GM13976 (cell line): ENCODE measurements at regions not wholly inside any gene's neighbourhood (a gene's known extent, or its start where the extent isn't known, plus 50 kb on each side); places are given as distances from the start of the nearest gene placed in this dataset.

Source experiments
- DNase-seq: peaks from one replicate; pipeline ENCODE4 v3.0.0; 2012; ENCODE audit warnings: low spot score
- in situ Hi-C: fragments of 300-500 bp; cut with MboI; formaldehyde crosslinking; loops from one replicate; pipeline ENCODE4 v1.12.0; 2022; ENCODE audit warnings: low sequenced_read_pairs, mixed read lengths, inconsistent platforms; ENCODE audit not compliant: unreplicated experiment
- TF ChIP-seq, protein P1 (sequence below): IDR thresholded peaks from 2 replicates; pipeline ENCODE4 v1.5.1; 2012; ENCODE audit warnings: borderline replicate concordance, mild to moderate bottlenecking; ENCODE audit not compliant: insufficient read depth; ENCODE audit errors: extremely low read depth, missing control alignments, control extremely low read depth

DNA sequence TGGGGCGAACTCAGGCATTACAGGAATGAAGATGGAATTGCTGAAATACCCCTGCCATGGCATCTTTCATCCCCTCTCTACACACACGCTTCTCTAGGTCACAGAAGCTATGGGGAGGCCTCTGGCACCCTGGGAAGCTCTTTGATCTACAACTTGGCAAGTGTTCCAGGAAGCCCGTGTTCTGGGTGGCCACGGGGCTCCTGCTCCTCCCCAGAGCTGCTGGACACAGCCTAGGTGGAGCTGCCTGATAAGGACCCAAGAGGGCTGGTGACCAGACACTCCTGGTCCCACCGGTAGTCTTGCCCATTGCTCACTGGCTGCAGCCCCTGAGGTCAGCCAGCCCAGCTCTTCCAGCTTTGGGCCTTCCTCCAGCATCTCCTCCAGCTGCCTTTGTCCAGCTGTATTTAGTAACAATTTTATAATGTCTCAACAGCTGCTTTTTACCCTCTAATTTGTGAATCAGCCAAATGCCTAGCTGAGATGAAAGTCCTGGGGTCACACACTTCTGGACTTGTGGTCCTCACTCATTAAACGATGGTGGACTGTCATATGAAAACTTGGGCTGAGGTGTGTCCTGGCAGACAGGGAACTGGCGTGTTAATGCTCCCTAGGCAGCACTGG lies 72.8 kb upstream of the SPATA13 start:
- TF ChIP-seq, protein P1, sequence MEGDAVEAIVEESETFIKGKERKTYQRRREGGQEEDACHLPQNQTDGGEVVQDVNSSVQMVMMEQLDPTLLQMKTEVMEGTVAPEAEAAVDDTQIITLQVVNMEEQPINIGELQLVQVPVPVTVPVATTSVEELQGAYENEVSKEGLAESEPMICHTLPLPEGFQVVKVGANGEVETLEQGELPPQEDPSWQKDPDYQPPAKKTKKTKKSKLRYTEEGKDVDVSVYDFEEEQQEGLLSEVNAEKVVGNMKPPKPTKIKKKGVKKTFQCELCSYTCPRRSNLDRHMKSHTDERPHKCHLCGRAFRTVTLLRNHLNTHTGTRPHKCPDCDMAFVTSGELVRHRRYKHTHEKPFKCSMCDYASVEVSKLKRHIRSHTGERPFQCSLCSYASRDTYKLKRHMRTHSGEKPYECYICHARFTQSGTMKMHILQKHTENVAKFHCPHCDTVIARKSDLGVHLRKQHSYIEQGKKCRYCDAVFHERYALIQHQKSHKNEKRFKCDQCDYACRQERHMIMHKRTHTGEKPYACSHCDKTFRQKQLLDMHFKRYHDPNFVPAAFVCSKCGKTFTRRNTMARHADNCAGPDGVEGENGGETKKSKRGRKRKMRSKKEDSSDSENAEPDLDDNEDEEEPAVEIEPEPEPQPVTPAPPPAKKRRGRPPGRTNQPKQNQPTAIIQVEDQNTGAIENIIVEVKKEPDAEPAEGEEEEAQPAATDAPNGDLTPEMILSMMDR, result no peak
- no peak for DNase-seq
- in situ Hi-C loops, result no loop called here

DNA sequence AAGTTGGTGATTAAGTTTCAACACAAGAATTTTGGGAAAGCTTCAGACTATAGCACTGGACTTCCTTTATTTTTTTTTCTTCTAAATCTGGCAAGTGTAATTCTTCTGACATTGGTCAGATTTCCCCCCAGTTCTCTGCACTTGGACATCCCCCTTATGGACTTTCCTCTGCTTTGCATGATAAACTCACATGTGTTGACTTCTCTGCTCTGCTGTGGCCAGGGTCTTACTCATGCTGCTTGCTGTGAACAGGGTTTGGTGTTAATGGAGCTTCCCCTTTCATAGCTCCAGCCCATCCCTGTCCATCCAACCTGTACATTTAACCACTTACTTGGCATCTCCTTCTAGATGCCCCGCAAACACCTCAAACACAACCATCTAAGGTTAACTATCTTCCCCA lies 70.5 kb upstream of the SPATA13 start:
- in situ Hi-C loops, result no loop called here
- DNase-seq, result no peak
- TF ChIP-seq, protein P1, result no peak

DNA sequence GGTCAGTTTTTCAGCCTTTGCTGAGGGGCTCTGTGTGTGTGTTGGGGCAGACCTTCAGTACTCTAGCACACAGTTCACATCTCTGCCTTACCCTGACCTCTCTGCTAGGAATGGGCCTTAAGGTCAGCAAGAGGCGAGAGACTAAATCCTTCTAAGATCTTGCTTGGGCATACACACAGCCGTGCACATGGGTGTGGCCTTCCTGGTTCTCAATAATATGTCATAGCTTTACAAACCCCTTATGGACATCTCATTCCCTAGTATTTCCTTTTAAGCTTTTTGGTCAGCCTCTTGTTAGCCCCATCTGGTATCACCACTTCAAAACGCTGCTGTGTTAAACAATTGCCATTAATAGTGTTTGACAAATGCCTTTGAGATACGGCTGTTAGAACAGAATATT lies 69.4 kb upstream of the SPATA13 start:
- no peak for DNase-seq
- TF ChIP-seq, protein P1, result no peak
- in situ Hi-C loops, result no loop called here

DNA sequence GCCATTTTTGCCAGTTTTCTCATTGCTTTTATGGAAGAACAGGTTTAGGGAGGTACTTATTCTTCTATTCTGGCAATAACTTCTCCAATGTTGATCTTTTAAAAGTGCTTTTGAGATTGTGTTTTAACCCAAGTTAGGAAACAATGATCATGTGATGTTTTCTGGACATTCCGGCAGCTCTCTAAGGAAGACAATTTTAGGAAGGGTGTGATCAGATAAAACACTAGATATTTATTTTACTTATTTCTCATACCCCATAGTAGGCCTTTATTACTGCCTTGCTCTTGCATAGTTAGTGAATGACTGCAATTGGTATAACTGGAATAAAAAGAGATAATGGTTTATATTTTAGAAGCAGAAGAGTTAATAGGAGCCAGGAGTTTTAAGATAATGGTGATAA lies 68.4 kb upstream of the SPATA13 start:
- TF ChIP-seq, protein P1, result no peak
- in situ Hi-C loops, result no loop called here
- no peak for DNase-seq

DNA sequence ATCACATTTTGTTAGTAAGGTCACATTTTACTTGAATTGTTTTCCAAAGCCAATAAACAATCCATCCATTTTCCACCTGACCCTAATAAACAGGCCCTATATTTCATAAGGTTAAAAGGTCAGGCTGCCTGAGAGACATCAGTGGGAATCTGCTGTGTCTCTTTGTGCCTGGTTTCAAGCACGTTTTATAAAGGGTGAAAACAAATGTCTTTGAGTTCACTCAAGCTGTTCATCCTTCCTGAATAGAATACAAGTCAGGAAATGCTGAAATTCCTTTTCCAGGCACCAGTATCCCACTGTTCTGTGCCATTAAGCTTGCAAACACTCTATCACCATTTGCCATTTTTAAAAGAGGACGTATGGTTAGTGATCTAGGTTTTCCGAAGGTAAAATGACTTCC lies 67.5 kb upstream of the SPATA13 start:
- TF ChIP-seq, protein P1, result no peak

DNA sequence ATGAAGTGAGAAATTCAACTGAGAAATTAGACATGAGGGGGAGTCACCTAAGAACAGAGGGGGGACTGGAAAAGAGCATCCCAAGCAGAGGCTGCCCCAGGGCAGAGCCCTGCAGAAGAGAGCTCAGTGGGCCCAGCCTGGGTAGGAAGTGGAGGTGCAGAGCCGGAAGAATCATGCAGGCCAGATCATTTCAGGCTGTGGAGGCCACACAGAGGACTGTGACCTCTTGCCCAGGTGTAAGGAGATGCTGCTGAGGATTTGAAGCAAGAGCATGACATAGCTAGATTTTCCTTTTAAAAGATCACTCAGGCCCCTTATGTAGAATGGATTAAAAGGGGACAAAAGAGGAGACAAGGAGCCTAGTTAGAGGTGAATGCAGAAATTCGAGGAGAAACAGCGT lies 63.9 kb upstream of the SPATA13 start:
- in situ Hi-C loops, result no loop called here
- DNase-seq, result no peak
- TF ChIP-seq, protein P1, result no peak

More for the DNA sequence above, 67.5 kb upstream of the SPATA13 start:
- DNase-seq, result no peak
- in situ Hi-C loops, result no loop called here
